Fibroblast of skin of left biceps (primary cell): ENCODE measurements at regions not wholly inside any gene's neighbourhood (a gene's known extent, or its start where the extent isn't known, plus 50 kb on each side); places are given as distances from the start of the nearest gene placed in this dataset.

Experiments used
- DNase-seq, 2 experiments: peaks; one replicate each; pipeline ENCODE4 v3.0.0-alpha.2; 2013; ENCODE audit warnings: low read depth in 2 of 2

- no peak for DNase-seq
Measured at GRCh38 chr15:96524676-96525417, 194.3 kb downstream of the NR2F2 start.

GRCh38 chr15:96535148-96535547 is 204.6 kb downstream of the NR2F2 start:
- DNase-seq, result no peak

GRCh38 chr15:96538491-96538890 is 208.0 kb downstream of the NR2F2 start:
- no peak for DNase-seq

GRCh38 chr15:96540283-96540682 is 209.8 kb downstream of the NR2F2 start:
- DNase-seq, result no peak

- no peak for DNase-seq
Measured at GRCh38 chr15:96542130-96542770, 211.8 kb downstream of the NR2F2 start.

- no peak for DNase-seq
Measured at GRCh38 chr15:96544162-96544756, 213.8 kb downstream of the NR2F2 start.

GRCh38 chr15:96549136-96549535 is 218.6 kb downstream of the NR2F2 start:
- no peak for DNase-seq

GRCh38 chr15:96551196-96551595 is 220.7 kb downstream of the NR2F2 start:
- DNase-seq, result no peak

- no peak for DNase-seq
Measured at GRCh38 chr15:96551722-96552121, 221.2 kb downstream of the NR2F2 start.

- no peak for DNase-seq
Measured at GRCh38 chr15:96553006-96553405, 222.5 kb downstream of the NR2F2 start.

GRCh38 chr15:96553451-96553850 is 223.0 kb downstream of the NR2F2 start:
- DNase-seq, result no peak

- DNase-seq, result no peak
Measured at GRCh38 chr15:96553931-96554330, 223.4 kb downstream of the NR2F2 start.

GRCh38 chr15:96554541-96554940 is 224.0 kb downstream of the NR2F2 start:
- no peak for DNase-seq

- no peak for DNase-seq
Measured at GRCh38 chr15:96559087-96559486, 228.6 kb downstream of the NR2F2 start.

- DNase-seq, result no peak
Measured at GRCh38 chr15:96559631-96560030, 229.1 kb downstream of the NR2F2 start.

- no peak for DNase-seq
Measured at GRCh38 chr15:96560246-96560895, 229.9 kb downstream of the NR2F2 start.

GRCh38 chr15:96561593-96561992 is 231.1 kb downstream of the NR2F2 start:
- DNase-seq, result no peak

GRCh38 chr15:96564546-96564945 is 234.0 kb downstream of the NR2F2 start:
- no peak for DNase-seq

- DNase-seq, result no peak
Measured at GRCh38 chr15:96565266-96565665, 234.8 kb downstream of the NR2F2 start.

- no peak for DNase-seq
Measured at GRCh38 chr15:96574782-96575181, 244.3 kb downstream of the NR2F2 start.

- DNase-seq, result no peak
Measured at GRCh38 chr15:96576596-96576995, 246.1 kb downstream of the NR2F2 start.

- DNase-seq, result no peak
Measured at GRCh38 chr15:96578393-96578792, 247.9 kb downstream of the NR2F2 start.

GRCh38 chr15:96581371-96581770 is 250.9 kb downstream of the NR2F2 start:
- DNase-seq, result no peak
